H1 (cell line): ENCODE measurements at regions not wholly inside any gene's neighbourhood (a gene's known extent, or its start where the extent isn't known, plus 50 kb on each side); places are given as distances from the start of the nearest gene placed in this dataset.

Source experiments
- CEBPB ChIP-seq: IDR thresholded peaks from 2 replicates; pipeline ENCODE4 v1.6.1; 2012; ENCODE audit warnings: low read depth, low read length
- CHD2 ChIP-seq: IDR thresholded peaks from 2 replicates; pipeline ENCODE4 v1.6.1; 2012; ENCODE audit warnings: low read length, improper control_type of control experiment
- CREB1 ChIP-seq: IDR thresholded peaks from 2 replicates; pipeline ENCODE4 v1.6.1; 2012; ENCODE audit warnings: inconsistent platforms
- EP300 ChIP-seq, 2 experiments: IDR thresholded peaks; 1 replicate in 1 of 2; 2 replicates in 1 of 2; pipeline ENCODE4 v1.6.1; 2011 to 2012; ENCODE audit warnings: low read depth in 2 of 2, low read length in 2 of 2, mild to moderate bottlenecking in 2 of 2, borderline replicate concordance in 1 of 2, inconsistent platforms in 1 of 2, moderate library complexity in 1 of 2
- EZH2 ChIP-seq: fragments of 200-600 bp; sonication (generic); IDR thresholded peaks from 2 replicates; pipeline ENCODE4 v1.7.1; 2012; ENCODE audit warnings: low read depth, mild to moderate bottlenecking, moderate library complexity, low read length, inconsistent platforms; ENCODE audit not compliant: severe bottlenecking
- PHF8 ChIP-seq: fragments of 200-600 bp; sonication (generic); conservative IDR thresholded peaks from 2 replicates; pipeline ENCODE4 v1.7.1; 2012; ENCODE audit warnings: low read depth, mild to moderate bottlenecking, inconsistent platforms, low read length, moderate library complexity
- POLR2AphosphoS5 ChIP-seq: IDR thresholded peaks from 2 replicates; pipeline ENCODE4 v1.6.1; 2011; ENCODE audit warnings: low read depth, low read length
- SIN3A ChIP-seq, 2 experiments: IDR thresholded peaks in 1 of 2; conservative IDR thresholded peaks in 1 of 2; 2 replicates each; pipeline ENCODE4 v1.6.1; 2011 to 2012; ENCODE audit warnings: low read length in 2 of 2, improper control_type of control experiment in 1 of 2, low read depth in 1 of 2, mild to moderate bottlenecking in 1 of 2
- TAF1 ChIP-seq: IDR thresholded peaks from 2 replicates; pipeline ENCODE4 v1.6.1; 2011; ENCODE audit warnings: mild to moderate bottlenecking, low read depth, low read length
- TEAD4 ChIP-seq: IDR thresholded peaks from 2 replicates; pipeline ENCODE4 v1.6.1; 2012; ENCODE audit warnings: low read depth, low read length, inconsistent platforms, mixed read lengths
- TF ChIP-seq, protein P1 (sequence below), 3 experiments: IDR thresholded peaks; 1 replicate in 2 of 3; 2 replicates in 1 of 3; pipeline versions ENCODE4 v1.5.1 to v1.6.1; 2011; ENCODE audit warnings: low read length in 3 of 3, mild to moderate bottlenecking in 3 of 3, inconsistent platforms in 2 of 3, low read depth in 1 of 3, moderate library complexity in 1 of 3; ENCODE audit not compliant: insufficient read depth in 1 of 3; ENCODE audit errors: control extremely low read depth in 1 of 3
- TF ChIP-seq, protein P2 (sequence below): IDR thresholded peaks from 2 replicates; pipeline ENCODE4 v1.6.1; 2012; ENCODE audit warnings: low read length, inconsistent platforms
- TF ChIP-seq, protein P3 (sequence below): IDR thresholded peaks from 2 replicates; pipeline ENCODE4 v1.6.1; 2012; ENCODE audit warnings: inconsistent platforms

GRCh38 chr3:187969581-187969950 lies 184.4 kb upstream of the LPP start:
- TF ChIP-seq CREB1: no peak
- TF ChIP-seq, protein P1, sequence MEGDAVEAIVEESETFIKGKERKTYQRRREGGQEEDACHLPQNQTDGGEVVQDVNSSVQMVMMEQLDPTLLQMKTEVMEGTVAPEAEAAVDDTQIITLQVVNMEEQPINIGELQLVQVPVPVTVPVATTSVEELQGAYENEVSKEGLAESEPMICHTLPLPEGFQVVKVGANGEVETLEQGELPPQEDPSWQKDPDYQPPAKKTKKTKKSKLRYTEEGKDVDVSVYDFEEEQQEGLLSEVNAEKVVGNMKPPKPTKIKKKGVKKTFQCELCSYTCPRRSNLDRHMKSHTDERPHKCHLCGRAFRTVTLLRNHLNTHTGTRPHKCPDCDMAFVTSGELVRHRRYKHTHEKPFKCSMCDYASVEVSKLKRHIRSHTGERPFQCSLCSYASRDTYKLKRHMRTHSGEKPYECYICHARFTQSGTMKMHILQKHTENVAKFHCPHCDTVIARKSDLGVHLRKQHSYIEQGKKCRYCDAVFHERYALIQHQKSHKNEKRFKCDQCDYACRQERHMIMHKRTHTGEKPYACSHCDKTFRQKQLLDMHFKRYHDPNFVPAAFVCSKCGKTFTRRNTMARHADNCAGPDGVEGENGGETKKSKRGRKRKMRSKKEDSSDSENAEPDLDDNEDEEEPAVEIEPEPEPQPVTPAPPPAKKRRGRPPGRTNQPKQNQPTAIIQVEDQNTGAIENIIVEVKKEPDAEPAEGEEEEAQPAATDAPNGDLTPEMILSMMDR (IDR thresholded peaks at IDR 0.05; ENCODE audit: control extremely low read depth in 1 of 3, insufficient read depth in 1 of 3, low read depth in 1 of 3, low read length in 3 of 3): no peak
- TF ChIP-seq EZH2: no peak
- TF ChIP-seq TEAD4: no peak
- TF ChIP-seq CEBPB: no peak
- no peak for TF ChIP-seq PHF8
- no peak for TF ChIP-seq CHD2
- TF ChIP-seq, protein P2, sequence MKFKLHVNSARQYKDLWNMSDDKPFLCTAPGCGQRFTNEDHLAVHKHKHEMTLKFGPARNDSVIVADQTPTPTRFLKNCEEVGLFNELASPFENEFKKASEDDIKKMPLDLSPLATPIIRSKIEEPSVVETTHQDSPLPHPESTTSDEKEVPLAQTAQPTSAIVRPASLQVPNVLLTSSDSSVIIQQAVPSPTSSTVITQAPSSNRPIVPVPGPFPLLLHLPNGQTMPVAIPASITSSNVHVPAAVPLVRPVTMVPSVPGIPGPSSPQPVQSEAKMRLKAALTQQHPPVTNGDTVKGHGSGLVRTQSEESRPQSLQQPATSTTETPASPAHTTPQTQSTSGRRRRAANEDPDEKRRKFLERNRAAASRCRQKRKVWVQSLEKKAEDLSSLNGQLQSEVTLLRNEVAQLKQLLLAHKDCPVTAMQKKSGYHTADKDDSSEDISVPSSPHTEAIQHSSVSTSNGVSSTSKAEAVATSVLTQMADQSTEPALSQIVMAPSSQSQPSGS: no peak
- TF ChIP-seq, protein P3, sequence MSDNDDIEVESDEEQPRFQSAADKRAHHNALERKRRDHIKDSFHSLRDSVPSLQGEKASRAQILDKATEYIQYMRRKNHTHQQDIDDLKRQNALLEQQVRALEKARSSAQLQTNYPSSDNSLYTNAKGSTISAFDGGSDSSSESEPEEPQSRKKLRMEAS: no peak
- TF ChIP-seq SIN3A (conservative IDR thresholded peaks at IDR 0.05 in 1 of 2, IDR thresholded peaks at IDR 0.05 in 1 of 2; ENCODE audit: low read depth in 1 of 2, low read length in 2 of 2): no peak
- no peak for TF ChIP-seq POLR2AphosphoS5
- TF ChIP-seq EP300 (IDR thresholded peaks at IDR 0.05; ENCODE audit: borderline replicate concordance in 1 of 2, low read depth in 2 of 2, low read length in 2 of 2): no peak
- TF ChIP-seq TAF1: no peak
